ENCODE measurements at regions not wholly inside any gene's neighbourhood (a gene's known extent, or its start where the extent isn't known, plus 50 kb on each side); places are given as distances from the start of the nearest gene placed in this dataset.

GRCh38 chr11:92657226-92657625 lies 312.2 kb upstream of the MTNR1B start:
- H3K9me3 Mint-ChIP-seq (ENCODE audit: low read depth) = no peaks in the 10 kb centered on the region
- H3K4me3 Mint-ChIP-seq (ENCODE audit: unreplicated experiment) = no peak overlapping the region
- no peak for TF ChIP-seq CTCF (IDR thresholded peaks at IDR 0.05)
- no peak overlapping the region for H3K27ac Mint-ChIP-seq (ENCODE audit: unreplicated experiment)
- H3K27me3 Mint-ChIP-seq (ENCODE audit: low read depth) = no peaks in the 10 kb centered on the region
- peaks cover 1% of the 10 kb centered on the region for H3K36me3 Mint-ChIP-seq (ENCODE audit: low read depth)
- no peaks in the 10 kb centered on the region for H3K4me1 Mint-ChIP-seq (ENCODE audit: low read depth)
- DNase-seq (ENCODE audit: low spot score) = no peak

- TF ChIP-seq CTCF (IDR thresholded peaks at IDR 0.05) = no peak
- Mint-ChIP-seq H3K9me3 (ENCODE audit: low read depth) (no peaks in the 10 kb centered on the region), H3K36me3 (ENCODE audit: low read depth) (peaks cover 1% of the 10 kb centered on the region), H3K4me3 (ENCODE audit: unreplicated experiment) (no peak overlapping the region), H3K4me1 (ENCODE audit: low read depth) (no peaks in the 10 kb centered on the region), H3K27ac (ENCODE audit: unreplicated experiment) (no peak overlapping the region), H3K27me3 (ENCODE audit: low read depth) (no peaks in the 10 kb centered on the region)
- no peak for DNase-seq (ENCODE audit: low spot score)
Measured at GRCh38 chr11:92658733-92659132, 310.7 kb upstream of the MTNR1B start.

- DNase-seq (ENCODE audit: low spot score) = no peak
- no peak for TF ChIP-seq CTCF (IDR thresholded peaks at IDR 0.05)
Measured at GRCh38 chr11:92659793-92660192, 309.7 kb upstream of the MTNR1B start.

GRCh38 chr11:92662601-92663360 lies 306.7 kb upstream of the MTNR1B start:
- Mint-ChIP-seq H3K27ac (ENCODE audit: unreplicated experiment) (no peak overlapping the region), H3K27me3 (ENCODE audit: low read depth) (no peaks in the 10 kb centered on the region), H3K9me3 (ENCODE audit: low read depth) (no peaks in the 10 kb centered on the region), H3K4me1 (ENCODE audit: low read depth) (no peaks in the 10 kb centered on the region), H3K36me3 (ENCODE audit: low read depth) (no peaks in the 10 kb centered on the region), H3K4me3 (ENCODE audit: unreplicated experiment) (no peak overlapping the region)
- no peak for TF ChIP-seq CTCF (IDR thresholded peaks at IDR 0.05)
- DNase-seq (ENCODE audit: low spot score) = no peak

More at GRCh38 chr11:92659793-92660192, 309.7 kb upstream of the MTNR1B start:
- H3K4me1 Mint-ChIP-seq (ENCODE audit: low read depth) = no peaks in the 10 kb centered on the region
- no peak overlapping the region for H3K4me3 Mint-ChIP-seq (ENCODE audit: unreplicated experiment)
- no peaks in the 10 kb centered on the region for H3K27me3 Mint-ChIP-seq (ENCODE audit: low read depth)
- no peaks in the 10 kb centered on the region for H3K9me3 Mint-ChIP-seq (ENCODE audit: low read depth)
- no peak overlapping the region for H3K27ac Mint-ChIP-seq (ENCODE audit: unreplicated experiment)
- H3K36me3 Mint-ChIP-seq (ENCODE audit: low read depth) = peaks cover 1% of the 10 kb centered on the region

- Mint-ChIP-seq H3K27me3 (ENCODE audit: low read depth) (no peaks in the 10 kb centered on the region), H3K4me1 (ENCODE audit: low read depth) (no peaks in the 10 kb centered on the region), H3K4me3 (ENCODE audit: unreplicated experiment) (no peak overlapping the region), H3K36me3 (ENCODE audit: low read depth) (no peaks in the 10 kb centered on the region), H3K9me3 (ENCODE audit: low read depth) (no peaks in the 10 kb centered on the region), H3K27ac (ENCODE audit: unreplicated experiment) (no peak overlapping the region)
- no peak for DNase-seq (ENCODE audit: low spot score)
- TF ChIP-seq CTCF (IDR thresholded peaks at IDR 0.05) = no peak
Measured at GRCh38 chr11:92663539-92663938, 305.9 kb upstream of the MTNR1B start.
